Stimulated activated CD8-positive, alpha-beta memory T cell treated with anti-CD3 and anti-CD28 coated beads, Interleukin-2, amount 100 ng/mL, for 48 hours (primary cell): ENCODE measurements at regions not wholly inside any gene's neighbourhood (a gene's known extent, or its start where the extent isn't known, plus 50 kb on each side); places are given as distances from the start of the nearest gene placed in this dataset.
A peak's percentile ranks its signal among the peaks of the same experiment; 100 is the strongest.

Source experiments
- DNase-seq, 2 donors: peaks; one replicate each; pipeline ENCODE4 v3.0.0-alpha.2; 2020; ENCODE audit warnings: low read depth in 2 of 2

DNA sequence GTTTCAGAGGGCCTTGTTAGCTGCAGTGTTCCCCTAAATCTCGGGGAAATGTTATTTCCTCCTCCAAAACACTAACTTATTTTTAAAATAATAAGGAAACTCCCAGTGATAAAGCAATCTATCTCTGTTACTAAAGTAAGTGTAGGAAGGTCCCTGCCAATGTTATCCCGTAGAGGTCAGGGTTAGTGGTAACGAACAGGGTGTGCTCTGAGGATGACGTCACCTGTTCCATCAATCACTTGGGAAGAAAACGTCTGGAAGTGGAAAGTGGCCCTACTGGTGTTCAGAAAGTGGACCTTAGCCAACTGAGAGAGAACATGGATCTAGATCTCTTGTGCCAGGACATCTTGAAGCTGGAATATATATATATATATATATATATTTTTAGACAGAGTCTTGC is 249.5 kb downstream of the BCOR start:
- DNase-seq, result no peak

GRCh38 chrX:39848900-39849299 is 248.9 kb downstream of the BCOR start:
- no peak for DNase-seq

DNA sequence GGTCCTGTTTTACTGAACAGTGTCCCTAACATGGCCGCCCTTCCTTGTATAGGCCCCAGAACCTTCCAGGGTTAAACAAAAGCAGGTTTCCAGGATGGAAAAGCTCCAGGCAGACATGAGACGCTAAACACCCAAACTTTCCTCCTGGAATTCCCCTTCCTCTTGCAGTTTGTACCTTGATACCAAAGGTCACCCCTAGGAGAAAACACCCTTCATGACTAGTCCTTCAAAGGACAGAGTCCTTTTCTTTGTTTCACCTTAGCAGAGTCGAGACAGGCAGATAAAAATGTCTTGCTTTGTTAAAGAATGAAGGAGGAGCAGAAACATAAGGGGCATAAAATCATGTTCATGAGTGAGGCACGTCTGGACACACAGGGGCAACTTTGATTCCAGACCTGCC is 247.5 kb downstream of the BCOR start:
- no peak for DNase-seq

DNA sequence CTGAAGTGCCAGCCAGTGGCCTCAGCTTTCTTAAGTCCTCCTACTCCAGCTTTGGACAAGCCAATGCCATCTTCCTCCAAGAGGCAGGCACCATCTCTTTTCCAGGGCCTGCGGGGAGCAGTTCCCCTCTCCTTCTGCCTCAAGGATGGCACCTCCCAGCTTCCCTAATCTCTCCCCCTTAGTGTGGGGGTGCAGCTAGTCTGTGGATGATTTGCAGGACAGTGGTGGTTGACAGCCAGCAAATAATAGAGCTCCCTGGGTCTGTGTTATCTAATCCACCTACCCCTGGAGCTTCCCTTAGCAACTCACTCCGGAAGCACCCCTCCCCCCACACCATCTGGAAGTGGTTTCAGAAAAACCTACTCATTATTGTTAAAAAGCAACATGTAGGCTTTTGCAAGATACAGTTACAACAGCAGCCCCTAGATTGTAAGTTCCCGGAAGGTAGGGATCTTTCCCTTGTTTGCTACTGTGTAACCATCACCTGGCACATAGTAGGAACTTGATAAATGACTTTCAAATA is 247.1 kb downstream of the BCOR start:
- no peak for DNase-seq

GRCh38 chrX:39851745-39852455 is 245.9 kb downstream of the BCOR start:
- DNase-seq, result no peak

GRCh38 chrX:39852491-39852890 is 245.3 kb downstream of the BCOR start:
- no peak for DNase-seq

DNA sequence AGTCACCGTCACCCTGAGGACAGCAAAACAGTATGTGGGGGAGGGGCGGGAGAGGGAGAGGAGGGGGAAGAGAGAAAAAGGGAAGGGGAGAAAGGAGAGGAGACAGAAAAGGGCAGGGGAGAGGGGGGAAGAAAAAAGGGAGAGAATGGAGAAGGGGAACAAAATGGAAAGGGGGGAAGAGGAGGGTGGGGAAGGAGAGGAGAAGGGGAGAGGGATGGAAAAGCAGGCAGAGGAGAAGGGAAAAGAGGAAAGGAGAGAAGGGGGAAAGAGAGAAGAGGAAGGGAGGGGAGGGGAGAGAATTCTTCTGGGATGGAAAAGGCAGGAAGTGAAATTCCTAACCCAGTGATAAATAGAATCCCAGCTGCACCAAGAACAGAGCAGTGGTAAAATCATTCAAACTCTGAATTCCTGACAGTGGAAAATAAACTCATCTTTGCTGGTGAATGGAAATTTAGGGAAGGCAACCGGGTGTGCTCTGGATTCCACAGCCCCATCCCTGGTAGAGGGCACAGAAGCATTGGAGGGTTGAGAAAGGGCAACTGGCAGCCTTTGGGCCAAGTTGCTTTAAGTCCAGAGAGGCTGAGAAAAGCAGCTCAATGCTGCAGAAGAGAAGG is 244.2 kb downstream of the BCOR start:
- DNase-seq, result no peak

DNA sequence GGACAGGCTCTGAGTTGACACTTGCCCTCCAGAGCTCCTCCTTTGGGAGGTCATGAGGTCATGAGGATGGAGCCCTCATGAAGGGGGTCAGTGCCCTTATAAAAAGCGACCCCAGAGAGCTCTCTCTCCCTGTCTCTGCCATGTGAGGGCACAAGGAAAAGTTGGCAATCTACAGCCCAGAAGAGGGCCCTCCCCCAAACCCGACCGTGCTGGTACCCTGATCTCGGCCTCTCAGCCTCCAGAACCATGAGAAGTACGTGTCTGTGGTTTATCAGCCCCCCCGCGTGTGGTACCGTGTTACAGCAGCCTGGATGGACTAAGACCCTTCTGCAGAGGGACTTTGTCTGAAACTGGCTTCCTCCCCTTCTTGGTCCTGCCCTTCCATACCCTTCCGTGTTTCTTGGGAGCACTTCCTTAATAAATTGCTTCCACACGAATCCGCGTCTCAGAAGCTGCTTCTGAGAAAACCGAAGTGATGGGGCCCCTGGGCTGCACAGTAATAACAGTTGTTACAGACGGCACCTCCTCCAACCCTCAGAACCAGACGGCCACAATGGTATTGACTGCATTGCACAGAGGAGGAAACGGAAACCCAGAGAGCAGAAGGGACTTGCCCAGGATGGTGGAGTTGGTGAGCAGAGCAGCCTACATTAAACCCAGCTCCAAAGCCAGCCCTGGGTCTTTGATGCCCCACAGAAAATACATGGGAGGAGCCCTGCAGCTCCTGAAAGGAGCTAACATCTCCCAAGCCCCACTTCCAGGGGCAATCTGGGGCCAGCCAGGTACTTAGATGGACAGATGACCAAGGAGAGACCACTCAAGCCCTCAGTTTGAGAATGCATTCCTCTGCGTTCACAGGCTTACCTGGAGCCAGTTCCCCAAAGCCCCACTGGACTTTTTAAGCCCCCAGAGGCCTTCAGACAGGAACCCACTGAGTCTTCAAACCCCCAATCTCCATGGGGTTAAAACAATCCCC is 242.7 kb downstream of the BCOR start:
- DNase-seq, result peak; percentile 39 to 52

DNA sequence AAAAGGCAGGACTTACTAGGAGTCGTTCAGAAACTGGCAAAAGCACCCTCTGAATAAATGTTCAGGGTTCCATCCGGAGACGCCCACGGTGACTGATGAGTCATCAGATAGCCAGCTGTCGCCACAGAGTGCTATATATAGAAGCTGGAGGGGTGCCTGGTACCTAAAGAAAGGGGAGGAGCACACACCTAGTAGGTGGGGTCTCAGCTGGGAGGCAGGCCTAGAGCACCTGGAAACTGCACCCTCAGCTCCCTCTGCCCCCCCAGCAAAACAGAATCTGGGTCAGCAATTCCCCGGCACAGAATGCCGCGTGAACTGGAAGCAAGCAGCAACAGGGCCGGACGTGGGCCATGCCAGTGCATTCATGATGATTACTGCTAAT is 242.0 kb downstream of the BCOR start:
- peak; percentile 54 to 62 for DNase-seq

DNA sequence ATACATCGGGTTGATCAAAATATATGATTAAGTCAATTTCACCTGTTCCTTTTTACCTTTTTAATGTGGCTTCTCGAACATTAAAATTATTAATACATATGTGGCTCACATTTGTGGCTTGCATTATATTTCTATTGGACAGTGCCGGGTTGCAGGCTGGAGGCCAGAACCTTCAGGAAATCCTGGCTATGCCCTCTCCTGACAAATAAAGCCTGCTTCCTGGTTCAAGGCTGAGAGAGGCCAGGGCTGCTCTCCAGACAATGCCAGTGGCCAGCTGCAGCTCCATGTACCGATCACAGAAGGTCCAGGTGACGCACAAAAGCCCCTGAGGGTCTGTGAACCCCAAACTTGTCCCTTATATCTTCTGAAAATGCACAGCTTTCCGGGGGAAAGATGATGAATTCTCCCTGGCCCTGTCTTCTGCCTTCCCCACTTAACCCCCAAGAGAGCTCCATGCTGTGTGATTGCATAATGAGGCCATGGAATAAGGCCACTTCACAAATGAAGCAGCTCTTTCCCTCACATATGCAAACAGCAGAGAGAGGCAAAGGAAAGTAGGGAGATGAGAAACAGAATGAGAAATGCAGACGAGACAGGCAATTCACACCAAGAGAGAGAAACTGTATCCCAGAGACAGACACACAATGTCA is 241.2 kb downstream of the BCOR start:
- no peak for DNase-seq

- DNase-seq, result peak; percentile 24 to 28
Measured at GRCh38 chrX:39857780-39858179, 240.0 kb downstream of the BCOR start.

DNA sequence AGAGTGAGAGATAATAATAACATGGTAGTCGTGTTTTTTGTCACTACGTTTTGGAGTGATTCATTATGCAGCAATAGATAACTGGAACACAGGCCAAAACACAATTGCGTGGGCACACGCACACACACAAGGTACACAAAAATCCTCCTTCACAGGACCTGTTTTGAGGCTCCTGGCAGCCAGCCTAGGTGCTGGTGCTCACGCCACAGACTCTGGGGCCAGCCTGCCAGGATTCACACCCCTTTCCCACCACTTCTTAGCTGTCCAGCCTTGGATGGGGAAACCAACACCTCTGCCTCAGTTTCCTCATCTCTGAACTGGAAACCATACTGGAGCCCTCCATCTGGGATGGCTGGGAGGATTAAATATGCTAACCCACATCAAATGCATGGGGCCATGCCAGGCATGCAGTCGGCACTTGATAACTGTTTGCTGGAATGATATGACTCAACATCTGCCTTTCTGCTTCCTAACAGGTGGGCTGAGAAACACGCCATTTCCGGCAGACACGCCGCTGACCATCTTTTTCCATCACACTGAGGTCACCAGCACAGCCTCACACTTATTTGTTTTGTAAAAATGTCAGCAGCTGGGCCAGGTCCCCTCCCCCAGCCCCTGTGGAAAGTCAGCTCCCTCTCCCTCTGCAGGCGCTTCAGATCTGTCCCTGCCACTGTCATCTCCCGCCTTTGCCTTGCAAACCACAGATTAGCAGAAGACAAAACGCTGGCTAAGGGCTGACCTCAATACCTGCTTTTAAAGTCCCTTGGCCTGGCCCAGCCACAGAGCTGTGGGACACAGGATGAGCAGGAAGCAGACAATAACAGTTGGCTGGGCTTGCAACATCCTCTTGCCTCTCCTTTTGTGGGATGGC is 237.5 kb downstream of the BCOR start:
- DNase-seq, result peak; percentile 64 to 71

DNA sequence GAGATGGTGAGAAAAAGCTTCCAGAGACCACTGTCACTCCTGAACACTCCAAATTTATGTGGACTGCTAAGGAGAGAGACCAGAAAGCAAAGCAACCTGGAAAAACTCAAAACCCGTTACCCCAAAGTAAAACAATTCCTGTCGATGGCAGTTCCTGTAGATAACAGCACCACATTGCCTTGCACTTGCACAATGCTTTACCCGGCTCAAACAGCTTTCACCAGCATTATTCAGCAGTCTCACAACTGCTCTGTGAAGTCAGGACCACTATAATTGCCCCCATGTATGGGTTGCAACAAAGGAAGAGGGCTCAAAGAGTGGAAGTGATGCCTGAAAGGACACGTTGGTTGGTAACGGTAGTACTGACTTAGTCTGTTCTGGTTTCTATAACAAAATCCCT is 234.8 kb downstream of the BCOR start:
- no peak for DNase-seq

GRCh38 chrX:39866229-39866628 is 231.5 kb downstream of the BCOR start:
- DNase-seq, result no peak

DNA sequence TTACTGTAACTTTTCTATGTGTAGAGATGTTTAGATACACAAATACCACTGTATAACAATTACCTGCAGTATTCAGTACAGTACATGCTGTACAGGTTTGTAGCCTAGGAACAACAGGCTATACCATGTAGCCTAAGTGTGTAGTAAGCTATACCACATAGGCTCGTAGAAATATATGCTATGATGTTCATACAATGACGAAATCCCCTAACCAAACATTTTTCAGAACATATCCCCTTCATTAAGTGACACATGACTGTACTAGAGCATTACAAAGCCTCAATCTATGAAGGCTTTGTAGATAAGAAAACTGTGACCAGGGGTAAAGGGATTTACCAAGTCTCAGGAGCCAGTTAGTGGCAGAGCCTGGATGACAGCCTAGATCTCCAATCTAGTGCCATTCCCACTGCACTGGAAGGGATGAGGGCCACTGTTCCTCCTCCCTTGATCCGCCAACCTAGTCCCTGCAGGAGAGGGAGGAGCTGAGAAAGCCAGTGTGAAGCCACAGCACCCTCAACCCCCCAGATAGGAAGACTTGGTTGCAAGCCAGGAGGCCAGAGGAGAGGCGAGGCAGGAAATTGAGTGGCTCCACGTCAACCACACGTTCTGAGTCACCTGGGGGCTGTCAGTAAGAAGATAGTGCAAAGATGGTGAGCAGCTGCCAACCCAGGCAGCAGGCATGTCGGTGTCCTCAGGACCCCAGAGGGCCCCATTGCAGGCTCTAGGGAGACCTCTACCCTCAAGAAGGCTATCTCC is 227.7 kb downstream of the BCOR start:
- peak; percentile 52 to 58 for DNase-seq

DNA sequence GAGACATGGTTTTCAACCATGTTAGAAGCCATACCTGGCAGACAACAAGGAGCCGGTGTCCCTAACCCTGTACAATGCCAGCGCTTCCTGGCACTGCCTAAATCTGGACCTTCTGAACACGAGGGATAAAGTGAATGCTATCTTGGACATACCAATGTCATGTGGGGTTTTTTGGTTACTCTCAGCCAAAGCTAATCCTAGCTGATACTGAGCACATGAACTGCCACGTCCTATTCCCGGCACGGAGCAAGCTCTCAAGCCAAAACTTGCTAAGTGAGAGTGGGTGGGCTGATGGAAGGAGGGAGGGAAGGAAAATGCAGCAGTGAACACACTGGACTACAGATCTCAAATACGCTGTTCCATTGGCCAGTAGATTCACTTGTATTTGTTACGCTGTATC is 226.1 kb downstream of the BCOR start:
- DNase-seq, result no peak

DNA sequence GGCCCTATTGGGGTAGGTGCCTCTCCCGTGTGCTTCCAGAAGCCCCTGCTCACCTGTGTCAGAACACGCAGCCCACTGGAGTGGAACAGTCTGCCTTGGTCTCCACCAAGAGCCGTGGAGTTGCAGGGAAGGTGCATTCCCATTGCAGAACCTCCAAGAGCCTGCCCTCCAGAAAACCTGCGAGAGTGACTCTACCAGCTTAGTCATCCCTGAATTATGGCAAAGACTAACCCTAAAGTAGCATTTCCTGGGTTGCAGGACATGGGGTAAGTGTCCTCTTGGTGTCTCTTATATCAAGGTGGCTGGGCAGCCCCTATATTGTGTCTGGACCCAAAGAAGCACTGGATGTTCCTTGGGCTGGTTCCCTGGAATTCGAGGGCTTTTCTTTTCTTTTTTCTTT is 224.6 kb downstream of the BCOR start:
- no peak for DNase-seq

DNA sequence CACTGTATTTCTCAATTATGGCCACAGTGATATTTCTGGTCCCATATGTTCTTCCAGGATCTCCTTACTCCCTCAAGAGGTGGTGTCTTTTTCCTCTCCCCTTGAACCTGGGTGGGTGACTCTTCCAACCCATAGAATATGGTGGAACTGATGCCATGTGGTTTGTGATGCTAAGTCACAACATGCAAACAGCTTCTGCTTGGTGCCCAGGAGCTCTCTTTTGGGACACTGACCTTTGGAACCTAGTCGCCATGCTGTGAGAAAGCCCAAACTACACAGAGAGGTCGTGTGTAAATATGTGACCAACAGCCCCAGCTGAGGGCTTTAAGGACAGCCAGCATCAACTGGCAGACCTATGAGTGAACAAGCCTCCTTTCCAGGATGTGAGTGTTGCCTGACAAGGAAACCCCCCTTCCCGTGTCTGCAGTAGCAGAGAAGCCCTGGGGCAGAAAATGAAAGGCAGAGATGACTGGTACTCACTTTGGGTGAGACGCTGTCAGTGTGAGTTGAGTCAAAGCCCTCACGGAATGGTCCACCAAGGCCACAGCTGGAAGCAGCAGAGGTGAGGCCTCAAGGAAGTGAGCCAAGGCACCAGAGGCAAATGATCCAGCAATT is 223.4 kb downstream of the BCOR start:
- peak; percentile 32 to 36 for DNase-seq

DNA sequence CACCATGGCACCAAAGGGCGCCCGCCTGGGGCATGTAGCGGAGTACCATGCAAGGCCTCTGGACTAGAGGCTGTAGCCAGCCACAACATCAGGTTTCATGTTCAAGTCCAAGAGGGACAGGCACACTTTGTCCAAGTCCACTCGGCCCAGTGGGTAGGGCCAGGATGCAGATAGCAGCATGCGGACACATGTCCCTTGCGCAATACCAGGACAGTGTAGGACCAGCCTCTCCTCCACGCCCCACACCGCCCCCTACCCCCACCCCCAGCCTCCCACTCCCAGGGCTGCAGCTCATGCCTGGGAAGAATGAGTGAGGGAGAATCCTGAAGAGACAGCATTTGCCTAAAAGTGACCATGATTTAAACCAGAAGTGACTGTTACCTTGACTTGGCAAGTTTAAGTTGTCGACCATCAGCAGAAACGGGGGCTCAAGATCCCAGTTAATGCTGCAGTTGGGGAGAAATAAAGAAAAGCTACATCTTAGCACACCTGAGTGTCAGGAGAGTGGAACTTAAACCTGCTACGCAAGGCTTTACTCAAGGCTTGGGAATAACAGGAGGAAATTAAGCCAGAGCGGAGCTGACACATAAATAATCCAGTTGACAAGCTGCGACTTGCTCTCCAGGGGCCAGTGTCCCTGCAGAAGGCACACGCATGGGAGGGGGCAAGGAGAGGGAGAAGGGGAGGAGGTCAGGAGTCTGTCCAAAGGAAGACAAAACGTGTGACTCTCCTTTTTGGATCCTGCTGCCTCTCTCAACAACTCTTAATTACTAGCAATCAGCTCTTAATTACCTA is 221.7 kb downstream of the BCOR start:
- no peak for DNase-seq
